ENCODE measurements at regions not wholly inside any gene's neighbourhood (a gene's known extent, or its start where the extent isn't known, plus 50 kb on each side); places are given as distances from the start of the nearest gene placed in this dataset.

- DNase-seq = no peak
These were observed 213.9 kb upstream of the RBMS3 start for GRCh38 chr3:29067007-29067406.

GRCh38 chr3:29070959-29071634 is 209.8 kb upstream of the RBMS3 start:
- no peak for DNase-seq

GRCh38 chr3:29072611-29073010 is 208.3 kb upstream of the RBMS3 start:
- no peak for DNase-seq

GRCh38 chr3:29077356-29077755 is 203.5 kb upstream of the RBMS3 start:
- no peak for DNase-seq

- DNase-seq = no peak
These were observed 201.5 kb upstream of the RBMS3 start for GRCh38 chr3:29079358-29079757.

GRCh38 chr3:29080967-29081366 is 199.9 kb upstream of the RBMS3 start:
- DNase-seq = no peak

GRCh38 chr3:29083081-29083480 is 197.8 kb upstream of the RBMS3 start:
- DNase-seq = no peak

- DNase-seq = no peak
These were observed 197.2 kb upstream of the RBMS3 start for GRCh38 chr3:29083676-29084075.

GRCh38 chr3:29088579-29088978 is 192.3 kb upstream of the RBMS3 start:
- DNase-seq = no peak

GRCh38 chr3:29090912-29091597 is 189.8 kb upstream of the RBMS3 start:
- DNase-seq = no peak

- DNase-seq = no peak
These were observed 189.2 kb upstream of the RBMS3 start for GRCh38 chr3:29091599-29092189.

GRCh38 chr3:29092348-29092747 is 188.5 kb upstream of the RBMS3 start:
- no peak for DNase-seq

- DNase-seq = no peak
These were observed 181.6 kb upstream of the RBMS3 start for GRCh38 chr3:29099296-29099695.

- DNase-seq = no peak
These were observed 181.1 kb upstream of the RBMS3 start for GRCh38 chr3:29099775-29100174.

GRCh38 chr3:29100292-29100691 is 180.6 kb upstream of the RBMS3 start:
- no peak for DNase-seq

GRCh38 chr3:29128001-29128400 is 152.9 kb upstream of the RBMS3 start:
- no peak for DNase-seq

GRCh38 chr3:29137601-29138000 is 143.3 kb upstream of the RBMS3 start:
- no peak for DNase-seq

- no peak for DNase-seq
These were observed 142.7 kb upstream of the RBMS3 start for GRCh38 chr3:29138171-29138570.

GRCh38 chr3:29140666-29141065 is 140.2 kb upstream of the RBMS3 start:
- DNase-seq = no peak

GRCh38 chr3:29141197-29141917 is 139.5 kb upstream of the RBMS3 start:
- DNase-seq = no peak

- no peak for DNase-seq
These were observed 139.0 kb upstream of the RBMS3 start for GRCh38 chr3:29141918-29142275.

GRCh38 chr3:29143151-29143550 is 137.7 kb upstream of the RBMS3 start:
- no peak for DNase-seq

GRCh38 chr3:29144361-29144760 is 136.5 kb upstream of the RBMS3 start:
- DNase-seq = no peak

GRCh38 chr3:29144807-29145206 is 136.1 kb upstream of the RBMS3 start:
- DNase-seq = no peak

All from CD4-positive, alpha-beta T cell treated with Interleukin-6 for 4 hours (primary cell).